Adrenal gland (tissue), 9 donors: ENCODE measurements at regions not wholly inside any gene's neighbourhood (a gene's known extent, or its start where the extent isn't known, plus 50 kb on each side); places are given as distances from the start of the nearest gene placed in this dataset.

Experiments
- DNase-seq, 7 donors: peaks; one replicate each; pipeline ENCODE4 v3.0.0-alpha.2; 2019 to 2020
- H3K27ac ChIP-seq, 5 donors: fragments of 200-600 bp; sonication (generic) in 4 of 5; 1 replicate in 3 of 5; 2 replicates in 2 of 5; pipeline versions ENCODE4 v1.5.1 to v1.8.0; 2016 to 2020; ENCODE audit warnings: mild to moderate bottlenecking in 1 of 5
- H3K27me3 ChIP-seq: fragments of 200-600 bp; 2 replicates; pipeline ENCODE4 v1.8.0; 2021
- H3K36me3 ChIP-seq, 2 donors: fragments of 200-600 bp; replicated peaks in 1 of 2; 1 replicate in 1 of 2; 2 replicates in 1 of 2; pipeline versions ENCODE4 v1.5.1 to v1.8.0; 2018 to 2022
- H3K4me1 ChIP-seq, 2 donors: fragments of 200-600 bp; replicated peaks in 1 of 2; 1 replicate in 1 of 2; 2 replicates in 1 of 2; pipeline versions ENCODE4 v1.5.1 to v1.8.0; 2018 to 2021
- H3K4me3 ChIP-seq, 4 donors: fragments of 200-600 bp; sonication (generic) in 3 of 4; one replicate each; pipeline ENCODE4 v1.5.1; 2016 to 2018
- H3K9me3 ChIP-seq, 3 donors: fragments of 200-600 bp; sonication (generic) in 1 of 3; replicated peaks in 1 of 3; 1 replicate in 2 of 3; 2 replicates in 1 of 3; pipeline versions ENCODE4 v1.5.1 to v1.8.0; 2016 to 2021
- CTCF ChIP-seq, 6 experiments: fragments of 450-650 bp in 4 of 6; fragments of 200-600 bp in 2 of 6; sonication (generic) in 1 of 6; IDR thresholded peaks; 1 replicate in 5 of 6; 2 replicates in 1 of 6; pipeline versions ENCODE4 v1.5.1 to v1.8.0; 2016 to 2021; ENCODE audit warnings: antibody characterized with exemption in 6 of 6, mild to moderate bottlenecking in 2 of 6, moderate library complexity in 1 of 6
- POLR2A ChIP-seq, 2 donors: fragments of 450-650 bp; IDR thresholded peaks; one replicate each; pipeline ENCODE4 v1.6.1; 2017; ENCODE audit warnings: antibody characterized with exemption in 2 of 2, mild to moderate bottlenecking in 2 of 2, moderate library complexity in 1 of 2
- WGBS, 4 donors: extraction: QIAGEN DNeasy Blood & Tissue Kit in 2 of 4; methylation state at CpG; one replicate each; pipeline versions ENCODE4 v1.1.5 to v1.1.7; 2013 to 2017; 5-methylcytosine and 5-hydroxymethylcytosine counted together
- intact Hi-C, 2 donors: fragments of 100-400 bp; cut with DNase I; formaldehyde crosslinking; loops; one replicate each; pipeline versions ENCODE4 v1.14.1 to v1.15.0; 2022 to 2023
- donor health status: healthy with polysubstance abuse.
- donor health status: Bipolar disorder and iron deficiency.
- donor health status: DM: yes; HTN: yes; CAD: no.
- donor health status: DM: no; HTN: no; CAD: no.
- donor health status: DM: no; HTN: no; CAD: no.

DNA sequence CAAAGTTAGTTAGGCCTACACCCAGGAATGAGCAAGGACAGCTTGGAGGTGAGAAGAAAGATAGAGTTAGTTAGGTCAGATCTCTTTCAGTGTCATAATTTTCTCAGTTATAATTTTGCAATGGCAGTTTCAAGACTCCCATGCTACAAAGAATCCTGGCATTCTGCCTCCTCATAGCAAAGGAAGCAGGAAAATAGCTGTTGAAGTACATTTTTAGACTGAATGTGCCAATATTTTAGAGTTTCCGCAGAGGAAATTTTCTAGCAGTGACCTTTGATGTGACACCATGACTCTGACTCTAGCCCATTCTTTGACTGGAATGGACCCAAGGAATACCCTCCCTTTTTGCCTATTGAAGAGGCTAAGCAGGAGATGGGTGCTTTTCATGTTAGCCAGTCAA, 371.7 kb downstream of the PIK3C3 start:
- DNase-seq, result peak in 1 of 7 donors; percentile 1
- Histone ChIP-seq H3K27me3 (no peaks in the 10 kb centered on the region), H3K4me3 (no peak overlapping the region), H3K9me3 (no peaks in the 10 kb centered on the region), H3K36me3 (no peaks in the 10 kb centered on the region), H3K27ac (no peak overlapping the region), H3K4me1 (no peaks in the 10 kb centered on the region)
- intact Hi-C loops, result no loop called here
- 59 to 75% (median 74%) methylated on average over 1 of the region's 1 CpG for WGBS, 4 donors
- TF ChIP-seq POLR2A (IDR thresholded peaks at IDR 0.05) (no peak), CTCF (IDR thresholded peaks at IDR 0.05) (no peak)

- no peaks in the 10 kb centered on the region for H3K9me3 ChIP-seq
- H3K4me3 ChIP-seq, result no peak overlapping the region
- no peaks in the 10 kb centered on the region for H3K36me3 ChIP-seq
- WGBS, 4 donors, result 27 to 56% (median 39%) methylated on average over 1 of the region's 1 CpG
- H3K27me3 ChIP-seq, result no peaks in the 10 kb centered on the region
- H3K4me1 ChIP-seq, result no peaks in the 10 kb centered on the region
- H3K27ac ChIP-seq, result no peak overlapping the region
- no peak for DNase-seq
- no peak for TF ChIP-seq CTCF (IDR thresholded peaks at IDR 0.05)
- TF ChIP-seq POLR2A (IDR thresholded peaks at IDR 0.05), result no peak
- intact Hi-C loops, result no loop called here
These were observed 373.9 kb downstream of the PIK3C3 start for GRCh38 chr18:42328931-42329330.

DNA sequence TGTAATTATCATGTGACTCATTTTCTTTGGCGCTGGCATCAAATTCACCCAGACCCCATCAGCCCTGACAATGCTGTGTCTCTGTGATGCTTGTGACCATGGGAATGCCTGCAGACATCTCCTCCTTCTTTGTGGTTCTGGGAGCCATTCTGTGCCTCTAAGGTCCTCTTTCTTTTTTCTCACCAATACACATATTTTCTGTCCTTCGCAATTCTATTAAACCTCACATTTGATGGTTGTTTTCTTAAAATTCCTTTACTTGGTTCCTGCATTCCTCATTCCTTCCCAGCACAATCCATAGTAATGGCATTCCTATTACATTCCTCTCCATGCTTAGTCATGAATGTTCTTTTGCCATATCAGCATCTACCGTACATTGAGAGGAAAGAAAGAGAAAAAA, 375.3 kb downstream of the PIK3C3 start:
- H3K9me3 ChIP-seq, result no peaks in the 10 kb centered on the region
- H3K4me1 ChIP-seq, result no peaks in the 10 kb centered on the region
- H3K27ac ChIP-seq, result no peak overlapping the region
- no peaks in the 10 kb centered on the region for H3K36me3 ChIP-seq
- no peak for TF ChIP-seq CTCF (IDR thresholded peaks at IDR 0.05)
- TF ChIP-seq POLR2A (IDR thresholded peaks at IDR 0.05), result no peak
- intact Hi-C loops, result no loop called here
- no peak for DNase-seq
- H3K4me3 ChIP-seq, result no peak overlapping the region
- WGBS, 4 donors, result 73 to 79% (median 76%) methylated on average over 3 of the region's 3 CpGs
- H3K27me3 ChIP-seq, result no peaks in the 10 kb centered on the region

- Histone ChIP-seq H3K36me3 (no peaks in the 10 kb centered on the region), H3K27me3 (no peaks in the 10 kb centered on the region), H3K27ac (no peak overlapping the region), H3K9me3 (no peaks in the 10 kb centered on the region), H3K4me1 (no peaks in the 10 kb centered on the region), H3K4me3 (no peak overlapping the region)
- DNase-seq, result no peak
- 67 to 72% (median 69%) methylated on average over 3 of the region's 3 CpGs for WGBS, 4 donors
- TF ChIP-seq POLR2A (IDR thresholded peaks at IDR 0.05) (no peak), CTCF (IDR thresholded peaks at IDR 0.05) (no peak)
- intact Hi-C loops, result no loop called here
These were observed 378.5 kb downstream of the PIK3C3 start for GRCh38 chr18:42333558-42333957.
